ENCODE measurements at regions not wholly inside any gene's neighbourhood (a gene's known extent, or its start where the extent isn't known, plus 50 kb on each side); places are given as distances from the start of the nearest gene placed in this dataset.

- Histone ChIP-seq H3K27me3 (ENCODE audit: insufficient read depth, low read depth, low read length) (no peaks in the 10 kb centered on the region), H3K4me3 (ENCODE audit: low read length) (no peak overlapping the region), H3F3A (ENCODE audit: insufficient read depth, low read length, poor library complexity, severe bottlenecking) (no peaks in the 10 kb centered on the region), H3K36me3 (ENCODE audit: insufficient read depth, low read length) (no peaks in the 10 kb centered on the region), H3K79me2 (replicated peaks; ENCODE audit: insufficient read depth, low read length) (no peaks in the 10 kb centered on the region), H3K4me2 (ENCODE audit: low read length) (no peak overlapping the region), H2AFZ (ENCODE audit: low read depth, low read length) (no peak overlapping the region), H3K27ac (ENCODE audit: low read length) (no peak overlapping the region), H3K9me3 (ENCODE audit: low read length) (no peaks in the 10 kb centered on the region), H4K20me1 (ENCODE audit: insufficient read depth) (no peaks in the 10 kb centered on the region), H3K9me2 (ENCODE audit: insufficient read depth, low read length) (no peaks in the 10 kb centered on the region), H3K9ac (ENCODE audit: low read length) (no peak overlapping the region)
- TF ChIP-seq SMC3 (conservative IDR thresholded peaks at IDR 0.05; ENCODE audit: poor library complexity) (no peak), RAD21 (conservative IDR thresholded peaks at IDR 0.05) (no peak), POLR2AphosphoS5 (IDR thresholded peaks at IDR 0.05) (no peak)
- TF ChIP-seq, protein P1, sequence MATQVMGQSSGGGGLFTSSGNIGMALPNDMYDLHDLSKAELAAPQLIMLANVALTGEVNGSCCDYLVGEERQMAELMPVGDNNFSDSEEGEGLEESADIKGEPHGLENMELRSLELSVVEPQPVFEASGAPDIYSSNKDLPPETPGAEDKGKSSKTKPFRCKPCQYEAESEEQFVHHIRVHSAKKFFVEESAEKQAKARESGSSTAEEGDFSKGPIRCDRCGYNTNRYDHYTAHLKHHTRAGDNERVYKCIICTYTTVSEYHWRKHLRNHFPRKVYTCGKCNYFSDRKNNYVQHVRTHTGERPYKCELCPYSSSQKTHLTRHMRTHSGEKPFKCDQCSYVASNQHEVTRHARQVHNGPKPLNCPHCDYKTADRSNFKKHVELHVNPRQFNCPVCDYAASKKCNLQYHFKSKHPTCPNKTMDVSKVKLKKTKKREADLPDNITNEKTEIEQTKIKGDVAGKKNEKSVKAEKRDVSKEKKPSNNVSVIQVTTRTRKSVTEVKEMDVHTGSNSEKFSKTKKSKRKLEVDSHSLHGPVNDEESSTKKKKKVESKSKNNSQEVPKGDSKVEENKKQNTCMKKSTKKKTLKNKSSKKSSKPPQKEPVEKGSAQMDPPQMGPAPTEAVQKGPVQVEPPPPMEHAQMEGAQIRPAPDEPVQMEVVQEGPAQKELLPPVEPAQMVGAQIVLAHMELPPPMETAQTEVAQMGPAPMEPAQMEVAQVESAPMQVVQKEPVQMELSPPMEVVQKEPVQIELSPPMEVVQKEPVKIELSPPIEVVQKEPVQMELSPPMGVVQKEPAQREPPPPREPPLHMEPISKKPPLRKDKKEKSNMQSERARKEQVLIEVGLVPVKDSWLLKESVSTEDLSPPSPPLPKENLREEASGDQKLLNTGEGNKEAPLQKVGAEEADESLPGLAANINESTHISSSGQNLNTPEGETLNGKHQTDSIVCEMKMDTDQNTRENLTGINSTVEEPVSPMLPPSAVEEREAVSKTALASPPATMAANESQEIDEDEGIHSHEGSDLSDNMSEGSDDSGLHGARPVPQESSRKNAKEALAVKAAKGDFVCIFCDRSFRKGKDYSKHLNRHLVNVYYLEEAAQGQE (IDR thresholded peaks at IDR 0.05; ENCODE audit: borderline replicate concordance): no peak
These were observed 1330.3 kb upstream of the CADM2 start for GRCh38 chr3:83628471-83628870.

DNA sequence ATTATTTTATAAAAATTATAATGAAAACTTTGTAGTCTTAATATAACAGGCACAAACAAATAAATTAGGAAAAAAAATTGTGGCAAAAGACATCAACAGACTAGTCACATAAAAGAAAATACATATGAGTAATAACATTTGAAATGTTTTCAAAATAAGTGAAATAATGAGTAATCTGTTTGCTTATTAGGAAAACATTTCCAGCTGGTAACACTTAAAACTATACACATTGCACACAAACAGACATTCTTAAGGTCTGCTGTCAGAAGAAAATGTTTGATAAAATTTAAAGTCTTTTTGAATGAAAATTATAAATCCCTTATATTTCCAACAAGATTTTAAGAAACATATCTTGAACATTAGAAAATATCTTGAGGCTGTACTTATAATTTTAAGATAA, 1326.3 kb upstream of the CADM2 start:
- Histone ChIP-seq H3F3A (ENCODE audit: insufficient read depth, low read length, poor library complexity, severe bottlenecking) (no peaks in the 10 kb centered on the region), H3K4me2 (ENCODE audit: low read length) (no peak overlapping the region), H3K79me2 (replicated peaks; ENCODE audit: insufficient read depth, low read length) (no peaks in the 10 kb centered on the region), H3K9ac (ENCODE audit: low read length) (no peak overlapping the region), H3K27ac (ENCODE audit: low read length) (no peak overlapping the region), H3K9me3 (ENCODE audit: low read length) (no peaks in the 10 kb centered on the region), H4K20me1 (ENCODE audit: insufficient read depth) (no peaks in the 10 kb centered on the region), H3K9me2 (ENCODE audit: insufficient read depth, low read length) (no peaks in the 10 kb centered on the region), H3K27me3 (ENCODE audit: insufficient read depth, low read depth, low read length) (no peaks in the 10 kb centered on the region), H2AFZ (ENCODE audit: low read depth, low read length) (no peak overlapping the region), H3K4me3 (ENCODE audit: low read length) (no peak overlapping the region), H3K36me3 (ENCODE audit: insufficient read depth, low read length) (no peaks in the 10 kb centered on the region)
- TF ChIP-seq TAF1 (IDR thresholded peaks at IDR 0.05; ENCODE audit: low read depth) (no peak), EP300 (conservative IDR thresholded peaks at IDR 0.05; ENCODE audit: poor library complexity, severe bottlenecking) (no peak), EZH2 (IDR thresholded peaks at IDR 0.05; ENCODE audit: borderline replicate concordance, insufficient read depth, low read length, poor library complexity, severe bottlenecking) (no peak), POLR2AphosphoS5 (IDR thresholded peaks at IDR 0.05) (no peak), SMC3 (conservative IDR thresholded peaks at IDR 0.05; ENCODE audit: poor library complexity) (no peak), MXI1 (conservative IDR thresholded peaks at IDR 0.05; ENCODE audit: poor library complexity, severe bottlenecking) (no peak), RAD21 (conservative IDR thresholded peaks at IDR 0.05) (no peak)
- TF ChIP-seq, protein P2, sequence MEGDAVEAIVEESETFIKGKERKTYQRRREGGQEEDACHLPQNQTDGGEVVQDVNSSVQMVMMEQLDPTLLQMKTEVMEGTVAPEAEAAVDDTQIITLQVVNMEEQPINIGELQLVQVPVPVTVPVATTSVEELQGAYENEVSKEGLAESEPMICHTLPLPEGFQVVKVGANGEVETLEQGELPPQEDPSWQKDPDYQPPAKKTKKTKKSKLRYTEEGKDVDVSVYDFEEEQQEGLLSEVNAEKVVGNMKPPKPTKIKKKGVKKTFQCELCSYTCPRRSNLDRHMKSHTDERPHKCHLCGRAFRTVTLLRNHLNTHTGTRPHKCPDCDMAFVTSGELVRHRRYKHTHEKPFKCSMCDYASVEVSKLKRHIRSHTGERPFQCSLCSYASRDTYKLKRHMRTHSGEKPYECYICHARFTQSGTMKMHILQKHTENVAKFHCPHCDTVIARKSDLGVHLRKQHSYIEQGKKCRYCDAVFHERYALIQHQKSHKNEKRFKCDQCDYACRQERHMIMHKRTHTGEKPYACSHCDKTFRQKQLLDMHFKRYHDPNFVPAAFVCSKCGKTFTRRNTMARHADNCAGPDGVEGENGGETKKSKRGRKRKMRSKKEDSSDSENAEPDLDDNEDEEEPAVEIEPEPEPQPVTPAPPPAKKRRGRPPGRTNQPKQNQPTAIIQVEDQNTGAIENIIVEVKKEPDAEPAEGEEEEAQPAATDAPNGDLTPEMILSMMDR (IDR thresholded peaks at IDR 0.05; ENCODE audit: poor library complexity, severe bottlenecking): no peak
- TF ChIP-seq, protein P1 (IDR thresholded peaks at IDR 0.05; ENCODE audit: borderline replicate concordance): no peak
